DMS 273 (cell line): ENCODE measurements at regions not wholly inside any gene's neighbourhood (a gene's known extent, or its start where the extent isn't known, plus 50 kb on each side); places are given as distances from the start of the nearest gene placed in this dataset.
A peak's percentile ranks its signal among the peaks of the same experiment; 100 is the strongest.

Source experiments
- DNase-seq: peaks from one replicate; lab custom pipeline; 2025; ENCODE audit not compliant: unreplicated experiment; lab: John Stamatoyannopoulos, UW

- peak; percentile 39 for DNase-seq
These were observed 157.4 kb upstream of the C14orf180 start for GRCh38 chr14:104421892-104422828.

GRCh38 chr14:104422837-104423681 is 156.5 kb upstream of the C14orf180 start:
- no peak for DNase-seq

GRCh38 chr14:104423701-104424405 is 155.7 kb upstream of the C14orf180 start:
- DNase-seq = peak; percentile 47

- peak; percentile 98 for DNase-seq
These were observed 155.0 kb upstream of the C14orf180 start for GRCh38 chr14:104424406-104425072.

GRCh38 chr14:104425171-104425681 is 154.3 kb upstream of the C14orf180 start:
- DNase-seq = no peak

GRCh38 chr14:104425763-104426646 is 153.6 kb upstream of the C14orf180 start:
- DNase-seq = no peak

- DNase-seq = no peak
These were observed 152.3 kb upstream of the C14orf180 start for GRCh38 chr14:104427131-104427851.

- no peak for DNase-seq
These were observed 151.2 kb upstream of the C14orf180 start for GRCh38 chr14:104428333-104428851.

- DNase-seq = no peak
These were observed 150.7 kb upstream of the C14orf180 start for GRCh38 chr14:104428860-104429259.

- DNase-seq = peak; percentile 85
These were observed 150.2 kb upstream of the C14orf180 start for GRCh38 chr14:104429291-104429861.

- no peak for DNase-seq
These were observed 148.1 kb upstream of the C14orf180 start for GRCh38 chr14:104431351-104431928.

- DNase-seq = peak; percentile 51
These were observed 147.5 kb upstream of the C14orf180 start for GRCh38 chr14:104431929-104432541.

GRCh38 chr14:104432611-104433231 is 146.8 kb upstream of the C14orf180 start:
- DNase-seq = no peak

- no peak for DNase-seq
These were observed 146.0 kb upstream of the C14orf180 start for GRCh38 chr14:104433401-104434213.

GRCh38 chr14:104434214-104435076 is 145.1 kb upstream of the C14orf180 start:
- no peak for DNase-seq
